Transverse colon (tissue), 4 donors: ENCODE measurements at regions not wholly inside any gene's neighbourhood (a gene's known extent, or its start where the extent isn't known, plus 50 kb on each side); places are given as distances from the start of the nearest gene placed in this dataset.
A peak's percentile ranks its signal among the peaks of the same experiment; 100 is the strongest.

Source experiments
- DNase-seq: peaks from one replicate; pipeline ENCODE4 v3.0.0-alpha.2; 2019
- H3K27ac ChIP-seq, 4 donors: fragments of 200-600 bp; sonication (generic); 2 replicates each; pipeline ENCODE4 v1.5.1; 2016 to 2018; ENCODE audit warnings: inconsistent platforms in 4 of 4
- H3K27me3 ChIP-seq: fragments of 200-600 bp; sonication (generic); 2 replicates; pipeline ENCODE4 v1.5.1; 2017; ENCODE audit warnings: inconsistent platforms
- H3K36me3 ChIP-seq, 4 donors: fragments of 200-600 bp; sonication (generic); 2 replicates each; pipeline ENCODE4 v1.5.1; 2017 to 2019; ENCODE audit warnings: inconsistent platforms in 4 of 4
- H3K4me1 ChIP-seq, 4 donors: fragments of 200-600 bp; sonication (generic); 2 replicates each; pipeline ENCODE4 v1.5.1; 2017 to 2020; ENCODE audit warnings: inconsistent platforms in 4 of 4
- H3K4me3 ChIP-seq, 4 donors: fragments of 200-600 bp; sonication (generic); 1 replicate in 1 of 4; 2 replicates in 3 of 4; pipeline versions ENCODE4 v1.5.1 to v1.6.1; 2017 to 2019; ENCODE audit warnings: inconsistent platforms in 4 of 4
- H3K9me3 ChIP-seq, 2 donors: fragments of 200-600 bp; sonication (generic); 2 replicates each; pipeline ENCODE4 v1.5.1; 2017 to 2019; ENCODE audit warnings: inconsistent platforms in 2 of 2
- EP300 ChIP-seq: sonication (generic); formaldehyde crosslinking; IDR thresholded peaks from one replicate; pipeline ENCODE4 v1.6.1; 2017; ENCODE audit warnings: antibody characterized with exemption, low read depth
- POLR2A ChIP-seq: fragments of 450-650 bp; IDR thresholded peaks from one replicate; pipeline ENCODE4 v1.6.1; 2016; ENCODE audit warnings: antibody characterized with exemption, mild to moderate bottlenecking, moderate library complexity
- POLR2AphosphoS5 ChIP-seq, 3 donors: sonication (generic); formaldehyde crosslinking; IDR thresholded peaks; one replicate each; pipeline ENCODE4 v1.6.1; 2016; ENCODE audit warnings: antibody characterized with exemption in 3 of 3
- WGBS, 2 donors: methylation state at CpG; one replicate each; pipeline ENCODE4 v1.1.5; 2018; ENCODE audit warnings: low coverage in 1 of 2; 5-methylcytosine and 5-hydroxymethylcytosine counted together
- in situ Hi-C, 4 donors: fragments of 200-750 bp; cut with MboI; loops; one replicate each; pipeline versions ENCODE4 v1.15.0 to v1.15.1; 2017; ENCODE audit warnings: low sequenced_read_pairs in 3 of 4, low pct_ligation_motif_present in 1 of 4, low pct_unique_long_range_greater_than_20kb in 1 of 4
- intact Hi-C: fragments of 100-400 bp; cut with DNase I; formaldehyde crosslinking; loops from one replicate; pipeline ENCODE4 v1.15.1; 2023; ENCODE audit warnings: low total_unique reads
- TF ChIP-seq, protein P1 (sequence below), 5 experiments: fragments of 200-600 bp in 3 of 5; fragments of 450-650 bp in 2 of 5; sonication (generic) in 3 of 5; IDR thresholded peaks; 1 replicate in 2 of 5; 2 replicates in 3 of 5; pipeline ENCODE4 v1.5.1; 2016 to 2017; ENCODE audit warnings: antibody characterized with exemption in 5 of 5, inconsistent platforms in 3 of 5, mild to moderate bottlenecking in 2 of 5, moderate library complexity in 1 of 5

DNA sequence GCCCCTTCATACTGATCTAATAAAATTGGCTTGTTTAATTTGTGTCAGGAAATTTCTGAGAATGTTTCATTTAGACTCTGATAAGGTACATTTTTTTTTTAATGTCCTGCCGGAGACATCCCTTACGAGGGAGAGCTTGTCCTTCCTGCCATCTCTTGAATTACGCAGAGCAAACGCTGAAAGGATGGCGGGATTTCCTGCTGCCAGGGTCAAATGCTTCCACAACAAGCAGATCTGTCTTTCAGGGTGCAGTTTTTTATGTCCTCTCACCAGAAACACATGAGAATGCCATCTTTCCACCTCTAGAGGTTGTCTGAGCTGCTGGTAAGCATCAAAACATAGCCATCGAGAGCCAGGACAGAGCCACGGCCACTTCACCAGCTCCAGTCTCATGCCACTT, 126.8 kb upstream of the ARHGAP5 start:
- in situ Hi-C loops = no loop called here
- DNase-seq = no peak
- Histone ChIP-seq H3K9me3 (no peaks in the 10 kb centered on the region), H3K27me3 (no peaks in the 10 kb centered on the region), H3K4me3 (no peak overlapping the region), H3K27ac (peak overlapping the region in 2 of 4 donors; percentile 38 to 46), H3K4me1 (peaks cover 6 to 24% (median 14%) of the 10 kb centered on the region in 4 donors), H3K36me3 (no peaks in the 10 kb centered on the region)
- no peak for TF ChIP-seq EP300
- TF ChIP-seq, protein P1, sequence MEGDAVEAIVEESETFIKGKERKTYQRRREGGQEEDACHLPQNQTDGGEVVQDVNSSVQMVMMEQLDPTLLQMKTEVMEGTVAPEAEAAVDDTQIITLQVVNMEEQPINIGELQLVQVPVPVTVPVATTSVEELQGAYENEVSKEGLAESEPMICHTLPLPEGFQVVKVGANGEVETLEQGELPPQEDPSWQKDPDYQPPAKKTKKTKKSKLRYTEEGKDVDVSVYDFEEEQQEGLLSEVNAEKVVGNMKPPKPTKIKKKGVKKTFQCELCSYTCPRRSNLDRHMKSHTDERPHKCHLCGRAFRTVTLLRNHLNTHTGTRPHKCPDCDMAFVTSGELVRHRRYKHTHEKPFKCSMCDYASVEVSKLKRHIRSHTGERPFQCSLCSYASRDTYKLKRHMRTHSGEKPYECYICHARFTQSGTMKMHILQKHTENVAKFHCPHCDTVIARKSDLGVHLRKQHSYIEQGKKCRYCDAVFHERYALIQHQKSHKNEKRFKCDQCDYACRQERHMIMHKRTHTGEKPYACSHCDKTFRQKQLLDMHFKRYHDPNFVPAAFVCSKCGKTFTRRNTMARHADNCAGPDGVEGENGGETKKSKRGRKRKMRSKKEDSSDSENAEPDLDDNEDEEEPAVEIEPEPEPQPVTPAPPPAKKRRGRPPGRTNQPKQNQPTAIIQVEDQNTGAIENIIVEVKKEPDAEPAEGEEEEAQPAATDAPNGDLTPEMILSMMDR (IDR thresholded peaks at IDR 0.05) = no peak
- TF ChIP-seq POLR2A = no peak
- TF ChIP-seq POLR2AphosphoS5 (IDR thresholded peaks at IDR 0.05) = no peak
- intact Hi-C loops = no loop called here
- WGBS, 2 donors = 77 to 82% methylated on average over 5 to 7 of the region's 7 CpGs

DNA sequence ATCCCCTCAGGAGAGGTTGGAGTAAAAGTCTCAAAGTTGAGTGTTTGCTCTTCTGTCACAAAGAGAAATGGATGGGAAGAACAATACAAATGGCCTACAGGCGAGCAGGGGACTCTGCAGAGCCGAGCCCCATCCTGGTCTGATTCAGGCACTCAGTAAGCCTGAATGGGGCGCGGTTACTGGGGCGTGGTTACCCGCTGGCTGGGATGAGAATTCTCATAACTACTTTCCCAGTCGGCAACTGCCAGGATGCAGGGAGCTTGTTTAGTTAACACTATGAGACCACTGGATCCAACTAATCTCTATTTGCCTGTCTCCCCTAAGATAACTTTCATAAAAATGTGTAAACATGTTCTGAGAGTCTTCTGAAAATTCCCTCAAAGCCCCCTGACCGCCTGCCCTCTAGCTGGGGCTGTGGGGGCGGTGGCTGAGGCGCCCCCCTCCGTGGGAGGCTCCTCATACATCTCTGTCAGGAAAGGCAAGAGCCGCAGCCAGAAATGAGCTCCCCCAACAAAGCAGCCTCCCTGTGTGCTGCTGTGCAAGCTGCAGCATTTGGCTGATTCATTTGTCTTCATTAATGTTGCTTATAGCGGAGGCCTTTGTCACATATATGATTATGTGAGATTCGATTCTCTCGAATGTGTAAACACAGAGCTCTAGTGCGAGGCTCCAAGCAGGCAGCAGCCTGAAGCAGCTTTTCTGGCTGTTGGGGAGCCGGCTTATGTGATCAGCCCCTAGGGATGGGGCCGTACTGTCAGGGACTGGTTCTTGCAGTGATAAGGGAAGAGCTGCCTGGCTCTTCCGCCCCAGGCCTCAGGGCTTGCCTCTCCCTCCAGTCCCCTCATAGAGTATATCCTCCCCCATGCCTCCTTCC, 126.1 kb upstream of the ARHGAP5 start:
- Histone ChIP-seq H3K36me3 (no peaks in the 10 kb centered on the region), H3K27me3 (no peaks in the 10 kb centered on the region), H3K4me3 (no peak overlapping the region), H3K27ac (peak overlapping the region; percentile 19 to 46 (median 36)), H3K4me1 (peaks cover 5 to 17% (median 11%) of the 10 kb centered on the region in 4 donors), H3K9me3 (no peaks in the 10 kb centered on the region)
- intact Hi-C loops = no loop called here
- 0 to 42% methylated on average over 7 to 19 of the region's 19 CpGs for WGBS, 2 donors
- TF ChIP-seq POLR2A (no peak), POLR2AphosphoS5 (IDR thresholded peaks at IDR 0.05) (peak in 1 of 3 donors; percentile 5), EP300 (no peak)
- TF ChIP-seq, protein P1 (IDR thresholded peaks at IDR 0.05) = peak in 2 of 5 experiments; percentile 7 to 33
- peak; percentile 83 for DNase-seq
- in situ Hi-C loops = no loop called here

DNA sequence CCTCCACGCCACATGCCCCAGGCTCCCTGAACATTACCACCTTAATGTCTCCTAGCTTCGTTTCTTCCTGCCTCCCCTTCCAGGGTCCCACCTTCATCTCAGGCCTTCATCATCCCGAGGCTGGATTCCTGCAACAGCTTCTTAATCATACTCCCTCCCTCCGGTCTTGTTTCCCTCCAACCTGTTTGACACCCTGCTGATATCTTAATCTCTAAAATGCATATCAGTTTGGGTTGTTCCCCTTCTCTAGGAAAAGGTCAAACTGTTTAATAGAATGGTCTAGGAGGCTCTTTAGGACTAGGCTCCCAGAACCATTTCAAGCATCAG, 125.5 kb upstream of the ARHGAP5 start:
- H3K27ac ChIP-seq = no peak overlapping the region
- H3K4me1 ChIP-seq = peaks cover 5 to 13% (median 11%) of the 10 kb centered on the region in 4 donors
- no peak for TF ChIP-seq POLR2A
- TF ChIP-seq POLR2AphosphoS5 (IDR thresholded peaks at IDR 0.05) = no peak
- no peak for TF ChIP-seq EP300
- TF ChIP-seq, protein P1 (IDR thresholded peaks at IDR 0.05) = no peak
- H3K36me3 ChIP-seq = no peaks in the 10 kb centered on the region
- H3K4me3 ChIP-seq = no peak overlapping the region
- no peaks in the 10 kb centered on the region for H3K27me3 ChIP-seq
- no peak for DNase-seq
- intact Hi-C loops (no loop called here), in situ Hi-C loops (no loop called here)
- no peaks in the 10 kb centered on the region for H3K9me3 ChIP-seq
- 76 to 85% methylated on average over 2 to 4 of the region's 4 CpGs for WGBS, 2 donors

DNA sequence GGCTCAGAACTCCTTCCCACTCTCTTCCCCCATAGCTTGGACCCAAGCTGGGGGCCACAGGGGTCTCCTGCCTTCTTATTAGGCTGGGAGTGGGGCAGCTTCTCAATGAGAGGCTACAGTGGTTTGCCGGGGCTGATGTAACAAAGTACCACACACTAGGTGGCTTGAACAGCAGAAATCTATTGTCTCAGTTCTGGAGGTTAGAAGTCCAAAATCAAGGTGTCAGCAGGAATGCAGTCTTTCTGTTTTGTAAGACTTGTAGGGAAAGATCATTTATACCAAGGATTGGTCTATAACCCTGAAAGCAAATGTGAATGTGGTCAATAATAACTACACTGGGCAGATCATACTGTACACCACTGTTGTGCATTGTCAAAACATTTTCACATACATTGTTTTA, 124.5 kb upstream of the ARHGAP5 start:
- DNase-seq = no peak
- H3K4me1 ChIP-seq = peaks cover 5 to 13% (median 11%) of the 10 kb centered on the region in 4 donors
- in situ Hi-C loops (no loop called here), intact Hi-C loops (no loop called here)
- TF ChIP-seq POLR2AphosphoS5 (IDR thresholded peaks at IDR 0.05) (no peak), POLR2A (no peak), EP300 (no peak)
- TF ChIP-seq, protein P1 (IDR thresholded peaks at IDR 0.05) = no peak
- H3K27me3 ChIP-seq = no peaks in the 10 kb centered on the region
- H3K9me3 ChIP-seq = no peaks in the 10 kb centered on the region
- H3K27ac ChIP-seq = no peak overlapping the region
- 80% methylated on average over 1 of the region's 1 CpG; no CpG with 5 or more reads in 1 of the 2 donors for WGBS, 2 donors
- H3K36me3 ChIP-seq = no peaks in the 10 kb centered on the region
- H3K4me3 ChIP-seq = no peak overlapping the region
